Small intestine (tissue), 7 donors: ENCODE measurements at regions not wholly inside any gene's neighbourhood (a gene's known extent, or its start where the extent isn't known, plus 50 kb on each side); places are given as distances from the start of the nearest gene placed in this dataset.
"Not testable (repeated sequence)": the region's sequence is repeated elsewhere in the genome, so short reads cannot be mapped to it uniquely, and the experiment has no call there.

ENCODE experiments used
- DNase-seq, 2 donors: peaks; one replicate each; pipeline versions ENCODE4 v3.0.0 to v3.0.0-alpha.2; 2013
- FAIRE-seq: peaks from 2 replicates; lab custom pipeline; 2012; peaks lifted over from hg19 to GRCh38; lab: Jason Lieb, UNC
- H3K27ac ChIP-seq, 3 donors: one replicate each; pipeline ENCODE4 v1.5.1; 2013; ENCODE audit warnings: low read length in 2 of 3, mild to moderate bottlenecking in 2 of 3, control low read depth in 1 of 3, inconsistent platforms in 1 of 3, low read depth in 1 of 3, moderate library complexity in 1 of 3
- H3K27me3 ChIP-seq, 3 donors: one replicate each; pipeline ENCODE4 v1.6.1; 2013; ENCODE audit warnings: low read length in 3 of 3, inconsistent platforms in 1 of 3; ENCODE audit not compliant: control insufficient read depth in 3 of 3, insufficient read depth in 3 of 3
- H3K36me3 ChIP-seq, 3 donors: one replicate each; pipeline ENCODE4 v1.6.1; 2013; ENCODE audit warnings: low read length in 3 of 3, inconsistent platforms in 1 of 3, low read depth in 1 of 3, mild to moderate bottlenecking in 1 of 3, moderate library complexity in 1 of 3; ENCODE audit not compliant: control insufficient read depth in 3 of 3, insufficient read depth in 2 of 3
- H3K4me1 ChIP-seq, 3 donors: one replicate each; pipeline ENCODE4 v1.6.1; 2013; ENCODE audit warnings: low read length in 2 of 3, inconsistent platforms in 1 of 3, low read depth in 1 of 3, mild to moderate bottlenecking in 1 of 3, moderate library complexity in 1 of 3; ENCODE audit not compliant: control insufficient read depth in 3 of 3, insufficient read depth in 2 of 3
- H3K4me3 ChIP-seq, 3 donors: one replicate each; pipeline ENCODE4 v1.5.1; 2013; ENCODE audit warnings: low read length in 3 of 3, control low read depth in 1 of 3, inconsistent platforms in 1 of 3, low read depth in 1 of 3, mild to moderate bottlenecking in 1 of 3, moderate library complexity in 1 of 3
- H3K9me3 ChIP-seq, 2 donors: one replicate each; pipeline ENCODE4 v1.6.1; 2013; ENCODE audit warnings: low read depth in 1 of 2, low read length in 1 of 2; ENCODE audit not compliant: control insufficient read depth in 2 of 2, insufficient read depth in 1 of 2
- WGBS, 3 donors: extraction: QIAGEN DNeasy Blood & Tissue Kit; methylation state at CpG; one replicate each; pipeline ENCODE4 v1.1.7; 2013; 5-methylcytosine and 5-hydroxymethylcytosine counted together
- donor health status: healthy with polysubstance abuse.
- donor health status: control.
- donor health status: control.
- donor health status: Bipolar disorder and iron deficiency.
- donor health status: healthy.

DNA sequence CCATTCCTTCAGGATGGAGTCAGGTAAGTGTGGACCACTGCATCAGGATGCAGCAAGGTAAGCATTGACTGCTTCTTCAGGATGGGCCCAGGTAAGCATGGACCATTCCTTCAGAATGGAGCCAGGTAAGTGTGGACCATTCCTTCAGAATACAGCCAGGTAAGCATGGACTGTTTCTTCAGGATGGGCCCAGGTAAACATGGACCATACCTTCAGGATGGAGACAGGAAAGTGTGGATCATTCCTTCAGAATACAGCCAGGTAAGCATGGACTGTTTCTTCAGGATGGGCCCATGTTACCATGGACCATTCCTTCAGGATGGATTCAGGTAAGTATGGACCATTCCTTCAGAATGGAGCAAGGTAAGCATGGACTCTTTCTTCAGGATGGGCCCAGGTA is 89.4 kb upstream of the SPACA7 start:
- not testable (repeated sequence) for FAIRE-seq, H3K4me1 ChIP-seq, DNase-seq, H3K9me3 ChIP-seq, H3K27me3 ChIP-seq, H3K27ac ChIP-seq, H3K4me3 ChIP-seq, H3K36me3 ChIP-seq

DNA sequence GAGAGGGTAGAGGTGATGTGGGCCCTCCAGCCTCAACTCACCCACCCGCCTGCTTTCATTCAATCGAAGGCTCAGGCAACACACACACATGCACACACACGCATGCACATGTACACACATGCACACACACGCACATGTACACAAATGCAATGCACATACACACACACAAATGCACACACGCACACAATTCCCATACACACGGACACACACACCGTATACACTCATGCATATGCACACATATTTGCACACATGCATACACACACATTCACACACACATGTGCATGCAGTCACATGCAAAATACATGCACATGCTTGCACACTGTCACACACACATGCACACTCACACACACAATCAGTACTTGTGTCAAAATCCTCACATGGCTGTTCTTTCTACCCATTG is 55.9 kb upstream of the SPACA7 start:
- Histone ChIP-seq H3K27ac (no peak overlapping the region), H3K36me3 (no peaks in the 10 kb centered on the region), H3K4me1 (no peaks in the 10 kb centered on the region), H3K27me3 (peaks cover 0 to 9% (median 0%) of the 10 kb centered on the region in 3 donors), H3K4me3 (no peak overlapping the region), H3K9me3 (no peaks in the 10 kb centered on the region)
- FAIRE-seq (no peak), DNase-seq (no peak)
- WGBS, 3 donors, result 88 to 90% (median 89%) methylated on average over 7 of the region's 7 CpGs

DNA sequence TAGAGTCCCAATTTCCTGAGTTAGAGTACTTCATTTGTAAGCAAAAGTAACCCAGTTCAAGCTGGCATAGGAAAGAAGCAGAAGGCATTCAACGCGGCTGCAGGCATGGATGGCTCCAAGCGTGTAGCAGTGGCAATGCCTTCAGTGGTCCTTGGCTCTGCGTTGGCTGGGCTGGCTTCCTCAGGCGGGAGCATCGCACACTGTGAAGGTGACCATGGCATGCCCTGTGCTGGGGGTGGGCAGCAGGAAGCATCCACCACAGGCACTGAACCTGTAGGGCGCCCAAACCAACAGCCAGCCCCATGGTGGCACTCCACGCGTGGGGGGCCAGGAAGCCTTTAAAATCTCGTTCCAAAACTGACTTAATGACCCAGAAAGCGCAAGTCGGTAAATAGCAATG is 53.6 kb upstream of the SPACA7 start:
- H3K9me3 ChIP-seq, result no peaks in the 10 kb centered on the region
- no peak overlapping the region for H3K4me3 ChIP-seq
- WGBS, 3 donors, result 90 to 91% (median 91%) methylated on average over 12 of the region's 12 CpGs
- peaks cover 0 to 9% (median 0%) of the 10 kb centered on the region in 3 donors for H3K27me3 ChIP-seq
- no peak overlapping the region for H3K27ac ChIP-seq
- no peak for DNase-seq
- H3K36me3 ChIP-seq, result no peaks in the 10 kb centered on the region
- no peak for FAIRE-seq
- H3K4me1 ChIP-seq, result no peaks in the 10 kb centered on the region

DNA sequence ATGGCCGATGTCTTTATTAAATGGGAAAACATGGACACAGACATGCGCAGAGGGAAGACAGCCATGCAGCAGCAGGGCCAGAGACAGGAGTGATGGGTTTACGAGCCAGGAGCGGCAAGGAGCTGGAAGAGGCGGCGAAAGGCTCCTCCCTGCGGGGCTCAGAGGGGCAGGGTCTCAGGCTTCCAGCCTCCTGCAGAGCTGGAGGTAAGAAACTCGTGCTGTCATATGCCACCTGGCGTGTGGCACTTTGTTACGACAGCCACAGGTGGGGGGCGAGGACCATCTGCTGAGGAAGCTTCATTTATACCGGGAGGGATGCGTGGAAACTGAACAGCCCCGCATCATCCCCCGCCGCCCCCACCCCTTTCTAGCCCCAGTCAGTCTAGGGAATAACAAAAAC is 52.0 kb upstream of the SPACA7 start:
- Histone ChIP-seq H3K9me3 (no peaks in the 10 kb centered on the region), H3K4me1 (no peaks in the 10 kb centered on the region), H3K27me3 (peaks cover 0 to 11% (median 0%) of the 10 kb centered on the region in 3 donors), H3K36me3 (no peaks in the 10 kb centered on the region), H3K27ac (no peak overlapping the region), H3K4me3 (no peak overlapping the region)
- DNase-seq (no peak), FAIRE-seq (no peak)
- WGBS, 3 donors, result 56 to 71% (median 66%) methylated on average over 16 of the region's 16 CpGs

DNA sequence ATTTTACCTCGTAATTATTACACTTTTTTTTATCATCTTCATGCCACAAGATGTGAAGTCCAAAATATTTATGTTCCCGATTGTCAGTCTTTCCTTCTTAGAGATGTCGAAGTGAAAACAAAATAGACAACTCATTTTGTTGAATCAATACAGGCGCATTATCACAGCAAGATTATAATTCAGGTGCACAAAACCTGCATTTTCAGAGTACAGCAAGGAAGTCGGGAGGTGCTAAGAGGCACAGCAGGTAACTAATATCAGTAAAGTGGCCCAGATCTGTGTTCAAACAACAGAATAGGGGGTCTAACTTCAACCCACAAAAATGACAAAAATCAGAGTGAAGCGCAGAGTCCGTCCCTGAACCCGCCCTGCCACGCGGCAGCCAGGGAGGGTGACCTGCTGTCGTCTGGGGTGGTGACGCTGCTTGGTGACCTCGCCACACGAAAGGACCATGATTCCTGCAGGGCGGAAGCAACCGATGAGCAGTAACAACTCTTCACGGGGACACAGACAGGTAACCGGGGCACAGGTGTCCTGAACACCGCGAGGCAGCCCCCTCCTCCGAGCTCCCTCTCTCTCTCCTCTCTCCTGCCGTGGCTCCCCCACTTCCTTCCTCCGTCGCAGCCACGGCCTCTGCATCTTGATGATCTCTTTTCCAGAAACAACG is 50.9 kb upstream of the SPACA7 start:
- no peaks in the 10 kb centered on the region for H3K9me3 ChIP-seq
- DNase-seq (no peak), FAIRE-seq (no peak)
- no peaks in the 10 kb centered on the region for H3K36me3 ChIP-seq
- WGBS, 3 donors, result 66 to 72% (median 67%) methylated on average over 26 of the region's 26 CpGs
- H3K4me3 ChIP-seq, result no peak overlapping the region
- H3K27ac ChIP-seq, result no peak overlapping the region
- H3K4me1 ChIP-seq, result no peaks in the 10 kb centered on the region
- H3K27me3 ChIP-seq, result peaks cover 0 to 17% (median under 1%) of the 10 kb centered on the region in 3 donors

DNA sequence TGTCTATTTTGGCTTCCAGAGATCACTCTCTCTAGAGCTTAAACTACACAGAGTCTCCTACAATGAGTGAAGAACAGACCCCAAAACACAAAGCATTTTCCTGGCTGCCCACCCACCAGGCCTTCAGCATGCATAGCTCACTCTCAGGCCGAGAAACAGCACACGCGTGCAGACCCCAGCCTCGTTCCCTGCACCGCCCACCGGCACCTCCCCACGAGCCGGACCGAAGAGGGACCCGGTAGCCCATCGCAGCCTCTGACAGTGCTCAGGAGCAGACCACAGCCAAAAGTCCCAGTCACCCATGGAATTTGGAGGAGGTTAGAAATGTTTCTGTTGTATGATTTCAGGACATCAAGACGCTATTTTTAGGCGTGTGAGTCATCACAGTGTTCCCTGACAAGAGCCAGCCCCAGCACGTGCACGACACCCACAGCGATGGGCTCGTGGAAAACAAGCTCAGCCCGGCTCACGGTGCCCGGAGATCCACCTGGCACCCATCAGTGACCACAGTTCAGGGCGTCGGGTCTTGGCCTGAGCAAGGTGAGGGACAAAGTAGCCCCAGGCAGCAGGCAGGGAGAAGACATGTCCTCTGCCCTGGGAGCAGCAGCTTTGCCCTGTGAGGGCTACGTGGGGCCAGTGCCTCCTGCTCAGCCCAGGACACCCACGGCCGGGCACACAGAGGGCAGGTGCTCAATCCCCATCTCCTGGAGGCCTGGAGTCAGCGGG is 50.1 kb upstream of the SPACA7 start:
- DNase-seq, result no peak
- FAIRE-seq, result no peak
- Histone ChIP-seq H3K36me3 (no peaks in the 10 kb centered on the region), H3K4me3 (no peak overlapping the region), H3K9me3 (no peaks in the 10 kb centered on the region), H3K27ac (no peak overlapping the region), H3K27me3 (peaks cover 0 to 25% (median 6%) of the 10 kb centered on the region in 3 donors), H3K4me1 (no peaks in the 10 kb centered on the region)
- WGBS, 3 donors, result 72 to 84% (median 82%) methylated on average over 26 of the region's 26 CpGs
